Dermis microvascular lymphatic vessel endothelial cell (primary cell): ENCODE measurements at regions not wholly inside any gene's neighbourhood (a gene's known extent, or its start where the extent isn't known, plus 50 kb on each side); places are given as distances from the start of the nearest gene placed in this dataset.

Experiments
- DNase-seq, 2 donors: peaks; one replicate each; pipeline versions ENCODE4 v3.0.0 to v3.0.0-alpha.2; 2010; ENCODE audit warnings: low read depth in 2 of 2

GRCh38 chr15:27702581-27702980 is 396.5 kb downstream of the OCA2 start:
- no peak for DNase-seq

- no peak for DNase-seq
These were observed 397.2 kb downstream of the OCA2 start for GRCh38 chr15:27701956-27702355.

GRCh38 chr15:27701014-27701413 is 398.1 kb downstream of the OCA2 start:
- DNase-seq, result no peak

GRCh38 chr15:27699699-27700098 is 399.4 kb downstream of the OCA2 start:
- DNase-seq, result no peak

GRCh38 chr15:27696530-27696929 is 402.6 kb downstream of the OCA2 start:
- DNase-seq, result no peak

GRCh38 chr15:27695726-27696125 is 403.4 kb downstream of the OCA2 start:
- DNase-seq, result no peak

- DNase-seq, result no peak
These were observed 404.5 kb downstream of the OCA2 start for GRCh38 chr15:27694506-27695087.

- DNase-seq, result no peak
These were observed 405.8 kb downstream of the OCA2 start for GRCh38 chr15:27693280-27693679.

GRCh38 chr15:27692438-27692837 is 406.7 kb downstream of the OCA2 start:
- DNase-seq, result no peak

GRCh38 chr15:27690290-27690689 is 408.8 kb downstream of the OCA2 start:
- DNase-seq, result no peak

- DNase-seq, result no peak
These were observed 412.1 kb downstream of the OCA2 start for GRCh38 chr15:27686971-27687370.

GRCh38 chr15:27686369-27686768 is 412.7 kb downstream of the OCA2 start:
- no peak for DNase-seq

- DNase-seq, result no peak
These were observed 413.5 kb downstream of the OCA2 start for GRCh38 chr15:27685644-27686043.

GRCh38 chr15:27683121-27683520 is 416.0 kb downstream of the OCA2 start:
- no peak for DNase-seq

GRCh38 chr15:27681038-27681437 is 418.1 kb downstream of the OCA2 start:
- DNase-seq, result no peak

- DNase-seq, result no peak
These were observed 419.2 kb downstream of the OCA2 start for GRCh38 chr15:27679731-27680471.

- DNase-seq, result no peak
These were observed 419.9 kb downstream of the OCA2 start for GRCh38 chr15:27679203-27679602.

GRCh38 chr15:27677951-27678350 is 421.2 kb downstream of the OCA2 start:
- DNase-seq, result no peak

- no peak for DNase-seq
These were observed 422.5 kb downstream of the OCA2 start for GRCh38 chr15:27676647-27677046.

- no peak for DNase-seq
These were observed 423.5 kb downstream of the OCA2 start for GRCh38 chr15:27675571-27675970.

- no peak for DNase-seq
These were observed 424.3 kb downstream of the OCA2 start for GRCh38 chr15:27674826-27675225.

GRCh38 chr15:27673766-27674445 is 425.2 kb downstream of the OCA2 start:
- DNase-seq, result no peak

GRCh38 chr15:27672537-27672936 is 426.6 kb downstream of the OCA2 start:
- no peak for DNase-seq
